AG10803 (cell line): ENCODE measurements at regions not wholly inside any gene's neighbourhood (a gene's known extent, or its start where the extent isn't known, plus 50 kb on each side); places are given as distances from the start of the nearest gene placed in this dataset.

Source experiments
- DNase-seq: peaks from one replicate; pipeline ENCODE4 v3.0.0; 2010; ENCODE audit warnings: low read depth
- H3K4me3 ChIP-seq: 2 replicates; pipeline ENCODE4 v1.5.1; 2011; ENCODE audit warnings: mild to moderate bottlenecking, low read length, control low read depth
- TF ChIP-seq, protein P1 (sequence below): conservative IDR thresholded peaks from 2 replicates; pipeline ENCODE4 v1.5.1; 2011; ENCODE audit warnings: mild to moderate bottlenecking, low read length, control low read depth, inconsistent platforms

DNA sequence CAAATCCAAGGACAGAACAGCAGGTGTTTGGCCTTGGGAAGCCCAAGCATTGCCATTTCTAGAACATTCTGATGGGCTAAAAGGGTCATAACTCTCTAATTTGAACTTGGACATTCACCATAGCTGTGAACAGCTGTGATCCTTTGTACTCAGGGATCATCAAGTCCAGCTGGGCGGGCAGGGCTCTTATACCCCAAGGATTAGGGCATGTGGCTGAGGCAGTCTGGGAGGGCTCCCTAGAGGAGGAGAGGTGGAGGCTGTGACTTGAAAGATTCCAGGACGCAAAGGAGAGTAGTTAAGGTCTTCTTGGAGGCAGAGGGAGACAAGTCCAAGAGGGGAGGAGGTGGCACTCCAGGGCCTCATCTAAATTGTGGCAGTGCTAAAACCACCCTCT is 233.1 kb upstream of the GSE1 start:
- DNase-seq, result no peak
- TF ChIP-seq, protein P1, sequence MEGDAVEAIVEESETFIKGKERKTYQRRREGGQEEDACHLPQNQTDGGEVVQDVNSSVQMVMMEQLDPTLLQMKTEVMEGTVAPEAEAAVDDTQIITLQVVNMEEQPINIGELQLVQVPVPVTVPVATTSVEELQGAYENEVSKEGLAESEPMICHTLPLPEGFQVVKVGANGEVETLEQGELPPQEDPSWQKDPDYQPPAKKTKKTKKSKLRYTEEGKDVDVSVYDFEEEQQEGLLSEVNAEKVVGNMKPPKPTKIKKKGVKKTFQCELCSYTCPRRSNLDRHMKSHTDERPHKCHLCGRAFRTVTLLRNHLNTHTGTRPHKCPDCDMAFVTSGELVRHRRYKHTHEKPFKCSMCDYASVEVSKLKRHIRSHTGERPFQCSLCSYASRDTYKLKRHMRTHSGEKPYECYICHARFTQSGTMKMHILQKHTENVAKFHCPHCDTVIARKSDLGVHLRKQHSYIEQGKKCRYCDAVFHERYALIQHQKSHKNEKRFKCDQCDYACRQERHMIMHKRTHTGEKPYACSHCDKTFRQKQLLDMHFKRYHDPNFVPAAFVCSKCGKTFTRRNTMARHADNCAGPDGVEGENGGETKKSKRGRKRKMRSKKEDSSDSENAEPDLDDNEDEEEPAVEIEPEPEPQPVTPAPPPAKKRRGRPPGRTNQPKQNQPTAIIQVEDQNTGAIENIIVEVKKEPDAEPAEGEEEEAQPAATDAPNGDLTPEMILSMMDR, result no peak
- no peak overlapping the region for H3K4me3 ChIP-seq

DNA sequence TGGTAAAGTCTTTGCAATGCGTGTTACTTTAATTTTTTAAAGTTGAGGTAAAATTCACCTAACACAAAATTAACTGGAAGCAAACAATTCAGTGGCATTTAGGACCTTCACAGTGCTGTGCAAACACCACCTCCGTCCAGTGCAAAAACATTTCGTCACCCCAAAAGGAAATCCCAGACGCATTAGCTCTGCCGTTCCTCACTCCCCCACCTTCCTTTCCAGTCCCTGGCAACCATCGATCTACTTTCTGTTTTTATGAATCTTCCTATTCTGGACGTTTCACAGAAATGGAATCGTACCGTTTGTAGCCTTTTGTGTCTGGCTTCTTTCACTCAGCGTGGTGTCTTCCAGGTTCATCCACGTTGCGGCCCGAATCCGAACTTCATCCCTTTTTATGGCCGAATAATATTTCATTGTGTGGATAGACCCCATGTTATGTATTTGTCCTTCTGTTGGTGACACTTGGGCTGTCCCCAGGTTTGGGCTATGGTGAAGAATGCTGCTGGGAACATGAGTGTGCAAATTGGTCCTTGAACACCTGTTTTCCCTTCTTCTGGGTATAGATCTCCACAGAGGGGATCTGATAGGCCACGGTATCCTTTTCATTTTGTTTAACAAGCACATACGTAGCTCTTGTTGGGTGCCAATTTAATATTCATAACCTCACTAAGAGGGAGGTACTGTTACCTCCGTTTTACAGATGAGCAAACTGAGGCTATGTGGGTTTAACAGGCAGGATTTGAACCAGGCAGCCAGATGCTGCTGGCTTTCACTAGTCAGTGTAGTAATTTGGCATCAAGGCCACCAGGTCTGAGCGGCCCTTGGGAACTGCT is 232.0 kb upstream of the GSE1 start:
- no peak overlapping the region for H3K4me3 ChIP-seq
- TF ChIP-seq, protein P1, result no peak
- DNase-seq, result no peak

DNA sequence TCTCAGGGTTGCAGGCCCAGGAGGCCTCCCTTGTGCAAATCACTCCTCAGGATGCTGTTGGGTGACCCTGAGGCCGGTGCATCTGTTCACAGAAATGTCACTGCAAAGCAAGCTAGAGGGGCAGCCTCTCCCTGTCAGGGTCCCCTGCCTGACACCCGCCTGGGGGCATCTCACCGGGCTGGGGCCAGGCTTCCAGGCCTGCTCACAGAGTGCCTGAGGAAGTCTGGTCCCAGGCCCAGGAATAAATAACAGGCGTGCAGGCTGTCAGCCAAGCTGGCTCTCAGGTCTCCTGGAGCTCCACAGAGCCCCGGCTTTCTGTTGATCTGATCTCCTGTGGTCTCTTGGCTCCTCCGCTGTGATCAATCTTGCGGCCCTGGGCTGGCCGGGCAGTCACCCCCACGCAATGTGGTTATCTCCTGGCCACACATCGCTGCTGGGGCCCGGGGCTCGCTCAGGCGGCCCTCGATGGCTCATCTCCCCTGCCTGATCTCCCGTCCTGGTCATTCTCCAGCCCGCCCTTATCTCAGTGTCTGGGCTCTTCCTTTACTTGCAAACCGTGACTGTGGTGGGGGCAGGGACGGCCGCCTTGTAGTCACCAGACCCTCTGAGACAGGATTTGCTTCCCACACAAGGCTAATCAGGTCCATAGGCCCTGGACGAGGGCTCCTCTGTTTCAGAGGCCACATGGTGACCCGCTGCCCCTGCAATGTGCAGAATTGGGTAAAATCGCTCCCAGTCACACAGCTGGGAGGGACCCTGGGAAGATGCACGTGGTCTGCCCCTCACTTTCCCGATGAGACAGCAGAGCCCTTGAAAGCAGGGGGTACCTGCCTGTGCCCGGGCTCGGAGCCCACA is 231.2 kb upstream of the GSE1 start:
- no peak overlapping the region for H3K4me3 ChIP-seq
- DNase-seq, result no peak
- TF ChIP-seq, protein P1, result no peak

DNA sequence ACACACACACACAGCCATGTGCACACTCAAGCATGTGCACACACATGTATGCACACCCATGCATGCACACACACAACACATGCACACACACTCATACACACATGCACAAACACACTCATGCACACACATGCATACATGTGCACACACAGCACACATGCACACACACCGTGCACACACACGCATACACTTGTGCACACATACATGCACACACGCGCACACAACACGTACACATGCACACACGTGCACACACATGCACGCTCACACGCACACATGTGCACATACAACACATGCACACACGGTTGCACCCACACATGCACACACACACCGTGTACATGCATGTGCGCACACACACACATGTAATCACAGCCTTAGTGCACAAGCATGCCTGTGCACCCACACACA is 230.4 kb upstream of the GSE1 start:
- no peak overlapping the region for H3K4me3 ChIP-seq
- DNase-seq, result no peak
- TF ChIP-seq, protein P1, result no peak

DNA sequence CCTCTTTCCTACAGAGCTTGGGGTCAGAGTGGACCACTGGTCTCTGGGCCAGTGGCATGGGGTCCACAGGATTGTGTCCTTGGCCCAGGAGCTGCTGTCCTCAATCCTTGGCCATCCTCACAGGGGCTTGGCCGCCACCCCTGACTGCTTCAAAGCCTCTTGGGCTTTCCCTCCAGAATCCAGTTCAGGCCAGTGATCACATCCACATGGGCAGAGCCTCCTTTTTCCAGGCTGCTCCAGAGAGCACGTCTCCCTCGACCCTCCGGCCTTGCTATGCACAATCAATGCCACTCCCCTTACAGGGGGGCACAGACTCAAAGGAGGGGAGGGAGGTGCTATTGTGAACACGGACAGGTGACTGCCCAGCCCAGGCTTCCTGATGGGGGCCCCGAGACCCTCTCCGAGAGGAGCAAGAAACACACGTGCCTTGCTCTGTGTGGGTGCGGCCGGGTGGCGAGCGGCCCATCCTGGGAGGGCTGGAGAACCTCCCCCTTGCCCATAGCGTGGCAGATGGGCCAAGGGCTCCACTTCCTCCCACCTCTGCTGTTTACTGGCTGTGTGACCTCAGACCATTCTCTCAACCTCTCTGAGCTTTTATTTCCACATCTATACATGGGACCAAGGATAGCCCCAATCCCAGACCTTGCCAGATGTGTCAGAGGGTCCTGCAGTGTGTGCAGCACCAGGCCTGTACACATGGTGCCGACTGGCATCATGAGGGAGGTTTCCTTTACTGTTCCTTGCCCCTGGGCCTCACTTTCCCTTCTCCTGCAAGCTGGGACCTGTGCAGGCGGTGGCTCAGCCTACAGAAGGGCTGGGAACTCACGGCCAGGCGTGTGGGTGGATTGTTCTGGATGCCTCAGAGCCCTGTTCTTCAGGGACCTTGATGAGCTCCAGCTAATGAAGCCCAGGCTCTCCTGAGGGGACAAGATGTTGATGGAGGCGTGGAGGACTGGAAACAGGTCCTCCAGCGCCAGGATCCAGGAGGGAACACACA is 229.0 kb upstream of the GSE1 start:
- TF ChIP-seq, protein P1, result no peak
- H3K4me3 ChIP-seq, result no peak overlapping the region
- no peak for DNase-seq

DNA sequence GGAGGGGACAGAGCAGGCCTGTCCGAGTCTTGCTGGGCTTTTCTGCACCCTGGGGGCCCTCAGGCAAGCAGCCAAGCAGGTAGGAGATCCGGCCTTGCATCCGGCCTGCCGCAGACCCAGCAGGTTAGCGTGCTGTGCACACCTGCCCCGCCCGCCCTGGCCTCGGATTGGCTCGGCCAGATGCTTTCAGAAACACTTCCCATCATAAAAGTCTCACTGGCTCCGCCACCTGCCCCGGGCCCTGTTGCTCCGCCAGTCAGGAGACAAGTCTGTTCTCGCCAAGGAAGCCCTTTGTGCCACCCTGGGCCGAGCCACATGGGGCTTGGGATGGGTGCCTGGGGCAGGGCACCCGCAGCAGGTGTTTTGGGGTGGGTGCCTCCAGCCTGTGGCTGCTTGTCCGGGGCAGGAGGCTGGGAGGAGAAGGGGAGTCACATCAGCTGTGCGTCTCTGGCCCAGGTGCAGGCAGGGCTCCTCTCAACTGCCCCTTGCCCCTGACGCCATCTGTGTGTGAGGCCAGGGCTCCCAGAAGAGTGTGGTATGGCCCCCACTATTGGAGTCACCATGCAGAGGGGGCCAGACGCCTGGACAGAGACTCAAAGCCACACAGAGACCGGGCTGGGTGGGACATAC is 228.2 kb upstream of the GSE1 start:
- TF ChIP-seq, protein P1, result no peak
- no peak for DNase-seq

More for the DNA sequence above, 228.2 kb upstream of the GSE1 start:
- H3K4me3 ChIP-seq, result no peak overlapping the region
